Germinal center (tissue), 1 donor: ENCODE measurements at regions not wholly inside any gene's neighbourhood (a gene's known extent, or its start where the extent isn't known, plus 50 kb on each side); places are given as distances from the start of the nearest gene placed in this dataset.
"Not testable (repeated sequence)": the region's sequence is repeated elsewhere in the genome, so short reads cannot be mapped to it uniquely, and the experiment has no call there.

Experiments
- DNase-seq: peaks from one replicate; pipeline ENCODE4 v3.0.0; 2012; ENCODE audit warnings: mixed read lengths, low spot score

DNA sequence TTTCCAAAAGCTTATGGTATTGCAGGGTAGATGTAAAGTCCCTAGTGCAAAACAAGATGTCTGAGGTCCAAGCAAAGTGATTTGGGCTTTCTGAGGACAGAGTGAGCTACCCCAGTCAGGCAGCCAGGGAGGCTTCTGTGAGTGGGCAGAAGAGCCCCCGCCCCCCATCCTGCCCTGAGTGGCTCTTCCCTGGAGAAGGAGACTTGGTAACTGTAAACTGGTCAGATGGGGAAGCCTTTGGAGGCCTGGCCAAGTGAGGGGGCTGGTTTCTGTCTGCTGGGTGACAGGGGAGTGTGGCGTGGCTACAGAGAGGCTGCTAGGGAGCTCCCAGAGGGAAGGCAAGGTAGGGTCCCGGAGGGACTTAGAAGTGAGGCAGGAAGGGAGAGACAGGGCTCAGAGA, 181.3 kb upstream of the HAAO start:
- no peak for DNase-seq

DNA sequence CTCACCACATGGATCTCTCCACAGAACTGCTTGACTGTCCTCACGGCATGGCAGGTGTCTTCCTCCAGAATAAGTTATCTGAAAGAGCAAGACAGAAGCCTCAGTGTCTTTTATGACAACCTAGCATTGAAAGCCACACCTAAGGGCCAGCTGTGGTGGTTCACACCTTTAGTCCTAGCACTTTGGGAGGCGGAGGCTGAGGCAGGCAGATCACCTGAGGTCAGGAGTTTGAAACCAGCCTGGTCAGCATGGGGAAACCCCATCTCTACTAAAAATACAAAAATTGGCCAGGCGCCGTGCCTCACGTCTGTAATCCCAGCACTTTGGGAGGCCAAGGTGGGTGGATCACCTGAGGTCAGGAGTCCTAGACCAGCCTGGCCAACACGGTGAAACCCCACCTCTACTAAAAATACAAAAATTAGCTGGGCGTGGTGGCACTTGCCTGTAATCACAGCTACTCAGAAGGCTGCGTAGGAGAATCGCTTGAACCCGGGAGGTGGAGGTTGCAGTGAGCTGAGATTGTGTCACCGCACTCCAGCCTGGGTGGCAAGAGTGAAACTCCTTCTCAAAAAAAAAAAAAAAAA, 180.6 kb upstream of the HAAO start:
- not testable (repeated sequence) for DNase-seq

- DNase-seq: no peak
These were observed 179.8 kb upstream of the HAAO start for GRCh38 chr2:42971947-42972736.

DNA sequence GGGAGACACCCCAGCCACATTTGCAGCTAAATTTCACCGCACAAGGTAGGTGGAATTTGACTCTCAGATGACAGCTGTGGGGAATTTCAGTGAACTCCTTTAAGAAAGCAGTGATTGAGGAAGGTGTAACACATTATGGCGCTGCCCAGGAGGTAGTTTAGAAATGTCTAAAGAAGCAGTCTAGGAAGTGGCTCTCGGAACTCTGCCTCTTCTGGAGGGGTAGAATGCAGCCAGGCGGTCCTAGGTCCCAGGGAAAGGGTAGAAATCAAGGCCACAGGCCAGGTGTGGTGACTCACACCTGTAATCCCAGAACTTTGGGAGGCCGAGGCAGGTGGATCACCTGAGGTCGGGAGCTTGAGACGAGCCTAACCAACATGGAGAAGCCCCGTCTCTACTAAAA, 179.0 kb upstream of the HAAO start:
- DNase-seq: no peak

DNA sequence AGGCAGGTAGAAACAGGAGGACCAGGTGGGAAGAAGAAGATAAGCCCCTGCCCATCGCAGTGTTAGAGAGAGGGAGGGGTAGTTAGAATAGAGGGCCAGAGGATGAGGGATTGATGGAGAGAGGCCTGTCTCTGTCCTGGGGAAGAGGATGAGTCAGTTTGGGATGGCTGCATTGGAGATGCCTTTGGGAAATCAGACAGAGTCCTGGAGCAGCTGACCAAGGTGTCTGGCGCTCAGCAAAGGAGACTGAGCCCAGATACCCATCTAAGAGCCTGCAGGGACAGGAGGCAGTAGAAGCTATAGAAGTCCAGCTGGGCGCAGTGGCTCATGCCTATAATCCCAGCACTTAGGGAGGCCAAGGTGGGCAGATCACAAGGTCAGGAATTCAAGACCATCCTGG, 177.8 kb upstream of the HAAO start:
- no peak for DNase-seq

DNA sequence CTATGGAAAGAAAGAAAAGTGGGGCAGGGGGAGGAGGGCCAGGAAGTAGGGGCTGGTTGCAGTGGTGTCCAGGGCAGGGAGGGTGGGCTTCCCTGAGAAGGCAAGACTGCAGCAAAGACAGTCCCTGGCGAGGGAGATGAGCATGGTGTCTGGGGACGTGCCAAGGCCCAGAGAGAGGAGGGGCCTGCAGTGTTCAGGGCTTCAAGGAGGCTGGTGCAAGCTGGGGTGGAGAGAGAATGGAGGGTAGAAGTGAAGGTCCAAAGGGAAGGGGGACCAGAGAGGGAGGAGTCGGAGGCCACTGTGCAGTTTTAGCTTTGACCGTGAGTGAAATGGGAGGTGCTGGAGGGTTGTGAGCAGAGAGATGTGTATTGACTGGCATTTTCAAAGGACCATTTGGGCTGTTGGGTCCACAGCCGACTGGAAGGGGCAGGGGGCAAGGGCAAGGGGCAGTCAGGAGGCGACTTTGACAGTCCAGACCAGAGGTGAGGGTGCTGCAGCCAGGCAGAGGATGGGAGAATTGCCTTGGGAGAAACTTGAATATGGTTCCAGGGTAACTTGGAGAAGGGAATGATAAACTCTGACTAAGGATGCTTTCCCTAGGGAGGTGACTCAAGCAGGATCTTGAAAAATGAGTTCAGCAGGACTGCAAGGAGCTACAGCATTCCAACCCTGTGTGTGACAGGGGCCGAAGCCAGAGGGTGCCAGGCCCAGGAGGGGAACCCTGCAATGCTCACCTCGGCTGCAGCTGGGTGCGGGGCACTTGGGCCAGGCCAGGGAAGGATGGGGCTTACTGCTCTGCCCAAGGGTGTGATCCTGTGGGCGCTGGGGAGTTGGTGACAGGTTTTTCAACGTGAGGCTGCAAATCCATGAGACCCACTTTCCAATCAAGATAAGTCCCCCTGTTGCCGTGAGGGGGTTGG, 177.1 kb upstream of the HAAO start:
- DNase-seq: no peak

GRCh38 chr2:42967959-42968674, 175.7 kb upstream of the HAAO start:
- no peak for DNase-seq

- no peak for DNase-seq
These were observed 173.5 kb upstream of the HAAO start for GRCh38 chr2:42965910-42966309.

DNA sequence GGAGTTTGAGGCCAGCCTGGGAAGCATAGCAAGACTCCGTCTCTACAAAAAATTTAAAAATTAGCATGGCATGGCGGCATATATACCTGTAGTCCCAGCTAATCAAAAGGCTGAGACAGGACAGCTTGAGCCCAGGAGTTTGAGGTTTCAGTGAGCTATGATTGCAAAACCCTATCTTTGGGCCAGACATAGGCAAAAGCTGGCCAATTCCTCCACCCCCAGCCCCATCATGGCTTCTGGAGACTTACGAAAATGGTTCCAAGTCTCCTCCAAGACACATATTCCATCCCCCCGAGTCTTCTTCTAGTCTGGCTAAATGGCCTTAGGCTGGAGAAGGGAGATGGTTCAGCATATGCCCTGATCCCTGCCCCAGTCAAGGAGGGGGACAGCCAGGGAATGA, 172.8 kb upstream of the HAAO start:
- DNase-seq: no peak

GRCh38 chr2:42964439-42965083, 172.2 kb upstream of the HAAO start:
- DNase-seq: no peak

DNA sequence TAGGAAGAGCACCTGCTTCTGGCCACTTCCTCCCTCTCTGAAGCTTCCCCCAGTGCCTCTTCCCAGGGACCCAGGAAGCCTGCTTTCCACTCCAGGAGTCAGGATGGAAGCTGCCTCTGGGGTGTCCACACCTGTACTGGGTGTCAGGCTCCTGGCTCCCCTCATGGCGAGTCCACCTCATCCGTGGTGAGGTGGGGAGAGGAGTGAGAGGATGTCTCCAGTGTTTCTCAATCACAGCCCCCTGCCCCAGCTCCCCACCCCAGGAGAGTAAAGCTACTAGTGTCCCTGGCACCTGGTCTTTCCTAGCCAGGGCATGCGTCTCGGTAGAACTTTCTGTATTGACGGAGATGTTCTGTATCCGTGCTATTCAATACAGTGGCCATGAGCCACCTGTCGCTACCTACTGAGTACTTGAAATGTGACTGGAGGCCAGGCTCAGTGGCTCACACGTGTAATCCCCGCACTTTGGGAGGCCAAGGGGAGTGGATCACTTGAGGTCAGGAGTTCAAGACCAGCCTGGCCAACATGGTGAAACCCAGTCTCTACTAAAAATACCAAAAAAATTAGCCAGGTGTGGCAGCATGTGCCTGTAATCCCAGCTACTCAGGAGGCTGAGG, 171.2 kb upstream of the HAAO start:
- DNase-seq: no peak

DNA sequence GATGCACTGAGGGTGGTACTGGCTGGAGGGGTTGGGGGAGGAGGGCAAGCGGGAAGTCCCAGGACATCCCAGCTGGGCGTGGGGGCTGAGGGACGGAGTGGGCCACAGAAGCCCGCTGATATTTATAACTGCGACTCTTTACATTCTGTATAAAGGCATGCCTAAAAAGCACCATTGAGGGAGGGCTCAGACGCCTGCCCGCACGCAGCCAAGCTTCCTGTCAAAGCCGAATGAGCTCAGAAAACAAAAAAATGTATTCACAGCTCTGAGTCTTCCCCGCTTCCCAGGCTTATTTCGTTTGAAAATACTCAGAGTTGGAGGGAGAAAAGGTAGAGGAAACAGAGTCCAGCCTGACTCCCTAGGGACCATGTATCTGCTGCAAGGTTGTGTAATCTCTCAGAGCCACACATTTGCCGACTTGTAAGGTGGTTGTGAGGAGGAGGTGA, 170.1 kb upstream of the HAAO start:
- no peak for DNase-seq

GRCh38 chr2:42961961-42962360, 169.6 kb upstream of the HAAO start:
- DNase-seq: no peak

- DNase-seq: no peak
These were observed 169.0 kb upstream of the HAAO start for GRCh38 chr2:42961385-42961811.

GRCh38 chr2:42960842-42961180, 168.4 kb upstream of the HAAO start:
- no peak for DNase-seq

GRCh38 chr2:42960002-42960841, 167.8 kb upstream of the HAAO start:
- no peak for DNase-seq

DNA sequence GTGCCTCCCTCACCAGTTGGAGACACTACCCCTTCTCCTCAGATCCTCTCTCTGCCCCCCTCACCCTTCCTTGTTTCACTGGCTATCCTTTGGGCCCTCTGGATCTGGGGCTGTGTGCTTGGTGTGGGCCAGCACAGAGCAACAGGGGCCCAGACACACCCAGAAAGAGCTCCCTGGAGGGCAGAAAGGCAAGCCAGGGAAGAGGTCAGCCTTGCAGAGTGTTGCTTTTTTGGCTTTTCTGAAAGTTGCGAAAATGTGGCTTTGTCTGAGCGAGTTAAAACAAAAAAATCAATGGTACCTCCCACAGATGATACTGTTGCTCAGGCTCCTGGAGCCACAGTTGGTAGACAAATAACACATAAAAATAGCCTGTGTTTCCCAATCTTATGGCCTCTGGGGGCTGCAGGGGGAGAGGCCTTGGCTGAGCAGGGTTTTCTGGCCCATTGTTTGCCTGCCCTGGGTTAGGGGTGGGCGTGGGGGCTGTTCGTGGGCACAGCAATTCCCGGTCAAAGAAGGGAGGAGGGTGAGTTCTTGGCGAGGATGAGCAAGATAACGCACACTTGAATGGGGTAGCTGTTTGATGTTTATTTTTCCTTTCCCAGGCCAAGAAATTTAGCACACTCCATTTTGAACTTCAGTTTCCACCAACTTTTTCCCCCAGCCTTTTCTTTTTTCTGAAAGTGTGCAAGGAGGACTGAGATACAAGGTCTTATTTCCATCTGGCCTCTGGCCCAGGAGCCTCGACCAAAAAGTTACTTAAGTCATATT, 167.0 kb upstream of the HAAO start:
- DNase-seq: no peak

GRCh38 chr2:42958741-42959233, 166.4 kb upstream of the HAAO start:
- DNase-seq: no peak

DNA sequence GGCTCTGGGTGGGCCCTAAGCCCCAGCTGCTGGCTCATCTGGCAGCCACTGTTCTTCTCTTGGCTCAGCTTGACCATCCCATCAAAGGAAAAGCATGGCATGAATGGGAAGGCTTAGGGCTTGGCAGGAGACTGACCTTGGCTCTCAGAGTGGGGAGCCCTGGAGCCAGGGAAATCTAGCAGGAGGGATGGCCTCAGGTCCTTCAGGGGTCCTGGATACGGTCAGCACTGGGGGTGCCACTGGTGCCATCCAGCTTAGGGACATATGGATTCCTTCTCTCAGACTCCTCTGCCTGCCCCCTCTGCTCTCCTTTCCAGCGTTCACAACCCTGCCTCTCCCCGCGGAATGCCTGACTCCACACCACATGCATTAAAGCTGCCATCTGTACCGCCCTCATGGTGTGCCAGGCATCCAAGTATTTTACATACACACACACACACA, 165.5 kb upstream of the HAAO start:
- no peak for DNase-seq
